HG03135 (cell line): ENCODE measurements at regions not wholly inside any gene's neighbourhood (a gene's known extent, or its start where the extent isn't known, plus 50 kb on each side); places are given as distances from the start of the nearest gene placed in this dataset.

Source experiments
- ATAC-seq: cut with Tn5 transposase; IDR thresholded peaks from one replicate; pipeline ENCODE4 v1.9.1; 2021; ENCODE audit warnings: mild to moderate bottlenecking, moderate library complexity; ENCODE audit not compliant: unreplicated experiment

- ATAC-seq: no peak
Measured at GRCh38 chr4:1543561-1543960, 137.3 kb upstream of the NKX1-1 start.

GRCh38 chr4:1542516-1543320 is 136.5 kb upstream of the NKX1-1 start:
- ATAC-seq: no peak

GRCh38 chr4:1542226-1542490 is 135.9 kb upstream of the NKX1-1 start:
- ATAC-seq: no peak

- no peak for ATAC-seq
Measured at GRCh38 chr4:1541449-1542225, 135.4 kb upstream of the NKX1-1 start.

GRCh38 chr4:1540601-1541375 is 134.5 kb upstream of the NKX1-1 start:
- ATAC-seq: no peak

GRCh38 chr4:1539859-1540600 is 133.8 kb upstream of the NKX1-1 start:
- ATAC-seq: no peak

GRCh38 chr4:1538941-1539772 is 132.9 kb upstream of the NKX1-1 start:
- no peak for ATAC-seq

- no peak for ATAC-seq
Measured at GRCh38 chr4:1538096-1538410, 131.8 kb upstream of the NKX1-1 start.

- ATAC-seq: no peak
Measured at GRCh38 chr4:1537410-1538095, 131.3 kb upstream of the NKX1-1 start.

- ATAC-seq: no peak
Measured at GRCh38 chr4:1536579-1537409, 130.6 kb upstream of the NKX1-1 start.

GRCh38 chr4:1535926-1536578 is 129.8 kb upstream of the NKX1-1 start:
- ATAC-seq: no peak

GRCh38 chr4:1534876-1535526 is 128.8 kb upstream of the NKX1-1 start:
- ATAC-seq: no peak

- no peak for ATAC-seq
Measured at GRCh38 chr4:1534095-1534872, 128.0 kb upstream of the NKX1-1 start.

GRCh38 chr4:1533501-1534064 is 127.3 kb upstream of the NKX1-1 start:
- no peak for ATAC-seq

GRCh38 chr4:1532549-1533395 is 126.5 kb upstream of the NKX1-1 start:
- no peak for ATAC-seq
